ENCODE measurements at regions not wholly inside any gene's neighbourhood (a gene's known extent, or its start where the extent isn't known, plus 50 kb on each side); places are given as distances from the start of the nearest gene placed in this dataset.
"Not testable (repeated sequence)": the region's sequence is repeated elsewhere in the genome, so short reads cannot be mapped to it uniquely, and the experiment has no call there.

DNA sequence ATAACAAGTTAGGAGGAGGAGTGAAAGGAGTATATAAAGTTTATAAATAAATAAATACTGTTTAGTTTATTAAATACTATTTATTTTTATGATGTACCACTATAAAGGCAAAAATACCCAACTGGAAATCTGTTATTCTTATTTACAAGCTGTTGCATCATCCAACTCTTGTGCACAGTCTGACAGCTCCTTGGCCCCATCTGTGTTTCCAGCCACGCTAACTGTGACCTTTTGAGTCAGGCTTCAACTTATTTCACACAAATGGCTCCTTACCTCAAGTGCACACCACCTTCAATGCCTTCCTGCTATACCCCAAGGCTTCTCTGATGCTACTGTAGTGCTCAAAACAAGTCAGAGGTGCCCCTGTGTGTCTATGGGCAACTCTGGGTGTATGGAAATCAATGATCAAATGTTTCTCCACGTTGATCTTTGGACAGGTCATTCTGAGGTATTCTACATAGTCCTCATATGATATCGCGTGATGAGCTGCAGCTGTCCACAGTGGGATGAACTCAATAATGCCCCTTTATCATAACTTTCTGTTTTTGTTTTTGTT is 303.2 kb upstream of the GRAMD2B start:
- intact Hi-C loops (cut with DNase I): no loop called here
- ATAC-seq (no peak), DNase-seq (no peak)

DNA sequence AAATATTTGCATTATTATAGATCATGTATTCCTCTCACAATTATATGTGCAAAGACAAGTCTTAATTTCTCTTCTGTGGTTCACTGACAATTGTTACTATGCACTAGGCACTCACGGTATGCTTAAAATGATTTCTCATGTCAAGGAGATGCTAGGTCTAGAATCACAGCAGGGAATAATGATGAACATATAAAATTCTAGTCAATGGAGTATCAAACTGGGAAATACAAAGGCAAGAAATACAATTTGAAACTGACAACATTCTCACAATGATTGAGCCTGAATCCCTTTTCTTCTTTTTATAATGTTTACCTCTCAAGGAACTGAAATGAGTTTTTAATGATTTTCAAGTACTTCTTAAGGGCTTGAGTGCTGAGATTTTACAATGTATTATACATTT is 302.3 kb upstream of the GRAMD2B start:
- DNase-seq: no peak
- intact Hi-C loops (cut with DNase I): no loop called here
- ATAC-seq: no peak

DNA sequence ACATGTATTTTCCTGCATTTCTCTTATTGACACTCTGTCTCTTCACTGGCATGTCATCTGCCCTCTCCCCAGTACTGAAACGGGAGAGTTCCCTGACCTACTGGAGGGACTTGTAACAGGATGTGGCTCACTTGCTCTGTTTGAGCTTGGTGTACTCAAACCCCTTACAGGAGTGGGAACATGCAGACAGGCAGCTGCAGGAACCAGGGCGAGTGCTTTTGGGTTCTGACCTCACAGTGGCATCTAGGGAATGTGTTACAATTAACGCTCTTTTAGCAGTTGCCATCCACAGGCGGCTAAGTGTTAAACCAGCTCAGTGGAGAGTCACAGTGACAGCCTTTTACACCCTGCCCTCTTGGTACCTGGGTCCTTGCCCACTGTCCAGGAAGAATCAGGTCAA is 300.3 kb upstream of the GRAMD2B start:
- intact Hi-C loops (cut with DNase I): no loop called here
- DNase-seq (peak; percentile 42), ATAC-seq (peak; percentile 83 to 89)

DNA sequence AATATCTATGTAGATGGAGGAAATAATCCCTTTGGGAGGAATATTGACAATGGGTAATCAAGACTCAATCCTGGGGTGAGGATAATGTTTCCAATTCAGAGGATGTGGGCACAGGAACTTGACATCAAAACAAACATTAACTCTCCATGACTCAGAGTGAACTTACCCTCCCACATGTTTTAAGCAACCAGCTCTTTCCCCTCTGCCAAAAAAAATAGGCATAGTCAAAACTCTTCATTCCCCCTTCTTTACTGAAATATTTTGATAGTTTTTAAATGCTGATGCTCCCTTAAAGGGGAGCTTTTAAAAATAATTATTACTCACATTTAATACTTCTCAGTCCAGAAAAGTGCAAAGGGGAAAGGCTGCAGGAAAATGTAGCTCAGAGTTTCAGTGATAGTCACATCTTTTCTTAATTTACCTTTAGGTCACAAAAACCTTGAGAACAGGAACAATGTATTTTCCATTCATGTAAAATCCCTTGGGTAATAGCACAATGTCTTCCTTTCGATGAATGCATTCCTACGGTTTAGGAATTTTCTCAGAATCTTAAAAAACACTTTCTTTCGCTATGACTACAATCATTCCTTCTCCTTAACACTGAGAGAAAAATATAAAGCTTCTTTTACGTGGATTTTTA is 298.4 kb upstream of the GRAMD2B start:
- peak in 1 of 2 donors; percentile 72 for ATAC-seq
- no peak for DNase-seq
- intact Hi-C loops (cut with DNase I): no loop called here

DNA sequence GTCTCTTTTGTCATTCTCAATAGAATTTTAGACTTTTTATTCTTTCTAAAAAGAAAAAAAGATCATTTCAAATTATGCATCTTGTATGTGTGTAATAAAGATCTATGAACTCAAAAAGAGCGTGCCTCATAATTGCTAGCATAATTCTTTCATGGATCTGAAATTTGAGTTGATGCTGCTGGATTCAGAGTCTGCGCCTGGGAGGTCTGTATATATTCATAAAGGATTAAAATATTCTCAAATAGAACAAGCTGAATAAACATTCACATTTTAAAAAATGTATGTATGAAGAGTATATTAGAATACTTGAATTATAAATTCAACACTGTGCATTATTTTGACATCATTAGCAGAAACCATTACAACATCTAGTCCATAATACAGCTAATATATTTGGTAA is 297.8 kb upstream of the GRAMD2B start:
- DNase-seq (no peak), ATAC-seq (no peak)
- intact Hi-C loops (cut with DNase I): no loop called here

DNA sequence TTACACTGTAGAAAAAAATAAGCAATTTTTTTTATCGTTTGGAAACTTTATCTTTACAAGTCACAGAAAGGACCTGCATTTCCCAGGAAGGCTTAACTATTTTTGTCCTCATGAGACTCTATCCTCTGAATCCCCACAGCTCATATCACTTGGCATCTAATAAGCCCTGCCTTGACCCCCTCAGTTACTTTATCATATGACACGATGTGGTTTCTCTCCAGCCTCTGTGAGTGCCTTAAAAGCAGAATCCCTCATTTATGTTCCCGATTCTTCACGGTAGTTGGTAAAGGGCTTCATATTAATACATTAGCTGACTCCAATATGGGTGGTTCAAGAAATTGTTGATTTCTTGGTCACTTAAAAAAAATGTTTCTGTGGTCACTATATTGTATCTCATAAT is 296.6 kb upstream of the GRAMD2B start:
- intact Hi-C loops (cut with DNase I): no loop called here
- no peak for ATAC-seq
- no peak for DNase-seq

DNA sequence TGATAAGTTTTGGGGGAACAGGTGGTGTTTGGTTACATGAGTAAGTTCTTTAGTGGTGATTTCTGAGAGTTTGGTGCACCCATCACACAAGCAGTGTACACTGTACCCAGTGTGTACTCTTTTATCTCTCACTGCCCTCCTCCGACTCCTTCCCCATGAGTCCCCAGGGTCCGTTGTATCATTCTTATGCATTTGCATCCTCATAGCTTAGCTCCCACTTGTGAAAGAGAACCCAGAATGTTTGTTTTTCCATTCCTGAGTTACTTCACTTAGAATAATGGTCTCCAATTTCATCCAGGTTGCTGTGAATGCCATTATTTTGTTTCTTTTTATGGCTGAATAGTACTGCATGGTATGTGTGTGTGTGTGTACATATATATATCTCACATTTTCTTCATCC is 295.8 kb upstream of the GRAMD2B start:
- ATAC-seq; DNase-seq; intact Hi-C loops (cut with DNase I): not testable (repeated sequence)

DNA sequence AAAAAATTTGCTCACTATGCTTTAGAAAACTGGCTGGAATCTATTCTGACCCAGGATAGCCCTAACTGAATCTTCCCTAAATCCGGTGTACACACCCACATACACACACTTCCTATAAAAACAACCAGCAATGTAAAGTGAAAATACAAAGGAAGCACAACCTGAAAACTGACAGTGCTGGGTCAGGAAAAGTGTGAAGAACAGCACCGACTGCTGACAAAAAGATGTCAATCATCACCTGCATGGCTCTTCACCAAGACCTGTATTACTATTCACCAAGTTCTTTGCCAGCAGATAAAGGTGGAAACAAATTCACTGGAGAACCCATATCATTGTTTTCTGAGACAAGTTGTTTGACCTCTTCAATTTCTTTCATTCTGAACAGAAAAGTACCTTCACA is 293.8 kb upstream of the GRAMD2B start:
- intact Hi-C loops (cut with DNase I): no loop called here
- DNase-seq: no peak

DNA sequence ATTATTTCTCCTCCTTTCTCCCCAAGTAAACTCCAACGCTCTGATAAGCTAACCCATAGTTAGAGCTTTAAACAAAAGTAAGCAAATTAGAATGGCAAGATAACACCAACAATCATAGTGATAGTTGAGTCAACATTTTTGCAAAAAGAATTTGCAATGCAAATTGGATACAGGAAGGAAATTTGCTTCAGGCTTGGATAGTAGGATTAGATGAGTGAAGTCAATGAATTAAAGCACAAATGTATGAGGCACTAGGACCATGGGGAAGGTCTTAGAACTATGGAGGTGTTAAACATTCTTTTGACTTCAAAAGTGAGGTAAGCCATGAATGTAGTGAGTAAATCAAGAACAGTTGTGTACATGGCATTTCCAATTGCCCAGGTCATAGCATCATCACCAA is 289.8 kb upstream of the GRAMD2B start:
- DNase-seq (no peak), ATAC-seq (no peak)
- intact Hi-C loops (cut with DNase I): no loop called here

More for the DNA sequence above, 293.8 kb upstream of the GRAMD2B start:
- no peak for ATAC-seq

DNA sequence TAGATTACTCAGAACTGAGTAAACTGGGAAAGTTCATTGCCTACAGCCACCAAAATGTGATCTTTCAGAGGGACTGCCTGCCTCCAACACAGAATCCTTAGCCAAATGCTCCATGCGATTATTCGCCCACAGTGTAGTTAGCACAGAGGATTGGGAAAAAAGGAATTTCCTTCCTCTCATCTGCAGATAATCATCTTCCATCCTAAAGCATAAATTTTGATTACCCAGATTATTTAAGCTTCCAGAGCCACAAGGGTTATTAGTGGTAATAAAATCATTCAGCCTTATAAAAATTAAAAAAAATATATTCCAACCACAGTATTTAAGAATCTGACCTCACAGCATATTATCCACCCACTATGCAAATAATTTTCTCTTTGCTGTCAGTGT is 285.3 kb upstream of the GRAMD2B start:
- intact Hi-C loops (cut with DNase I): no loop called here
- peak in 1 of 2 donors; percentile 58 for ATAC-seq
- no peak for DNase-seq

DNA sequence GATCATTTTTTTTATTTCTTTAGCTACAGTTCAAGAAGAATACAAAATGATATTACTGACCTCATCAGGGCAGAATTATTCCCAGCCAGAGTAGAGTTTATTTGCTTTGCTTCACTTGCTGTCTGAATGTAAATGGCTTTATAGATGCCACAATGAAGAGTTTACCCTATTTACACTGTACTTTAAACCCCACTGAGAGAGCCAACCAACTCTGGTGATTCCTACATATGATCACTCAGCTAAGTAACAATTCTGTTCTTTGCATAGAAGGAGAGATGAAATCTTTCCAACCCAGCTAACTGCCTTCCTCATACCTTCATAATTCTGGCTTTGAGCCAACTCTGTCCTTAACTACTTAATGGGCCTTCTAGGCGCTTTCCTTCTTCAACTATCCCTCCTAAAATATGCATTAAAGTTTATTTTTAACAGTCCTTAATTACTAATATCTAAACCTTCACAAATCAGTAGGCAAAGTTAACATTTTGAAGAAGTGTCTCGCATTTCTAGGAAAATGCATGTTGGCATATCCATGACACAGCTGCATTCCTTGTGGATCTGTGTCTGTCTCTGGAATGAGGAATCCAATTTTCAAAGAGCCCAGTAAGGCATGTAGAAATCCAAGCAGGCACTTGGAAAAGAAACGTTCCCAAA is 284.8 kb upstream of the GRAMD2B start:
- intact Hi-C loops (cut with DNase I): no loop called here
- peak in 1 of 2 donors; percentile 14 for ATAC-seq
- no peak for DNase-seq

DNA sequence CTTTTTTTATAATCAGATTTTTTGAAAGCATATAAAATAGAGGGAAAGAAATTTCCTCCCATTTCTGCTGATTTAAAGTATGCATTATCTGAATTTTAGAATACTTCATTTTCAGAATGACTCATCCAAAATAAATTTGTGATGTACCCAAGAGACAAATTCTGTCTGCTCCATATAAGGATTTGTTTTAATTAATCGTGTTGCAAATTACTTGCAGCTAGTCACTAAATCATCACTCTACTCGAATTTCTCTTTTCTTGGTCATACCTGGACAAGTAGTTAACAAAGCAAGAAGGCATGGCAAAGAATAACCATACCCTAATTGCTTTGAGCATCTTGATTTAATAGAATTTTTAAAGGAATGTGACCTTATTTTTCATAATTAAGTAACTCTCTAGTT is 284.1 kb upstream of the GRAMD2B start:
- intact Hi-C loops (cut with DNase I): no loop called here
- ATAC-seq: no peak
- DNase-seq: no peak

DNA sequence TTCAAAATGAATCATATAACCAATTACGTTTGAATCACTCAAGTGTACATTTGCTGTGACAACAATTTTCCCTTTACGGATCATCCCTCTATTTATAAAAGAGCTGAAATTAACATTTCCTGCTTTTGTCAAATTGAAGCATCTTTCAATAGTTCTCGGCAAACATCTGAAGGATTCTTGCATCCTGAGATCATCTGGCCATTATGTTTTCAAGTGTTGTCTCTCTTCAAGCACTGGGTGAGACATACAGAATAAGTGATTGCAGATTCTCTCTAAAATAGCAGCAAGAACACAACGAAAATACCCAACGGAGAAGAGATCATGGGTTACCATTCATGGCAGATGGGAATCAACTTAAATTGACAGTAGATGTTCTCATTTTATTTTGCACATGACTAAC is 283.4 kb upstream of the GRAMD2B start:
- intact Hi-C loops (cut with DNase I): no loop called here
- DNase-seq (no peak), ATAC-seq (no peak)

DNA sequence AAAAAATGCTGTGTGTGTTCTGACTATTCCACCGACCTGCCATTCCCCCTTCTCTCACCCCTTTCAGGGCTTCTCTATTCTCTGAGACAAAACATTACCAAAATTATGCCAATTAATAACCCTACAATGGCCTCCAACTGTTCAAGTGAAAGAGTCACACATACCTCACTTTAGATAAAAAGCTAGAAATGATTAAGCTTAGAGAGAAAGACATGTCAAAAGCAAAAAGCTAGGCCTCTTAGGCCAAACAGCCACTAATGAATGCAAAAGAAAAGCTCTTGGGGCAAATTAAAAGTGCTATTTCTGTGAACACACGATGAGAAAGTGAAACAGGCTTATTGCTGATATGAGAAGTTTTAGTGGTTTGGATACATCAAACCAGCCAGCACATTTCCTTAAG is 279.6 kb upstream of the GRAMD2B start:
- ATAC-seq (no peak), DNase-seq (no peak)
- intact Hi-C loops (cut with DNase I): no loop called here

DNA sequence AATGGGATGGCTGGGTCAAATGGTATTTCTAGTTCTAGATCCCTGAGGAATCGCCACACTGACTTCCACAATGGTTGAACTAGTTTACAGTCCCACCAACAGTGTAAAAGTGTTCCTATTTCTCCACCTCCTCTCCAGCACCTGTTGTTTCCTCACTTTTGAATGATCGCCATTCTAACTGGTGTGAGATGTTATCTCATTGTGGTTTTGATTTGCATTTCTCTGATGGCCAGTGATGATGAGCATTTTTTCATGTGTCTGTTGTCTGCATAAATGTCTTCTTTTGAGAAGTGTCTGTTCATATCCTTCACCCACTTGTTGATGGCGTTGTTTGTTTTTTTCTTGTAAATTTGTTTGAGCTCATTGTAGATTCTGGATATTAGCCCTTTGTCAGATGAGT is 272.9 kb upstream of the GRAMD2B start:
- intact Hi-C loops (cut with DNase I); DNase-seq; ATAC-seq: not testable (repeated sequence)

DNA sequence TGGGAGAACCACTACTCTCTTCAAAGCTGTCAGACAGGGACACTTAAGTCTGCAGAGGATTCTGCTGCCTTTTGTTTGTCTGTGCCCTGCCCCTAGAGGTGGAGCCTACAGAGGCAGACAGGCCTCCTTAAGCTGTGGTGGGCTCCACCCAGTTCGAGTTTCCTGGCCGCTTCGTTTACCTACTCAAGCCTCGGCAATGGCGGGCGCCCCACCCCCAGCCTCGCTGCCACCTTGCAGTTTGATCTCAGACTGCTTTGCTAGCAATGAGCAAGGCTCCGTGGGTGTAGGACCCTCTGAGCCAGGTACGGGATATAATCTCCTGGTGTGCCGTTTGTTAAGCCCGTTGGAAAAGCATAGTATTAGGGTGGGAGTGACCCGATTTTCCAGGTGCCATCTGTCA is 267.9 kb upstream of the GRAMD2B start:
- intact Hi-C loops (cut with DNase I); ATAC-seq; DNase-seq: not testable (repeated sequence)

DNA sequence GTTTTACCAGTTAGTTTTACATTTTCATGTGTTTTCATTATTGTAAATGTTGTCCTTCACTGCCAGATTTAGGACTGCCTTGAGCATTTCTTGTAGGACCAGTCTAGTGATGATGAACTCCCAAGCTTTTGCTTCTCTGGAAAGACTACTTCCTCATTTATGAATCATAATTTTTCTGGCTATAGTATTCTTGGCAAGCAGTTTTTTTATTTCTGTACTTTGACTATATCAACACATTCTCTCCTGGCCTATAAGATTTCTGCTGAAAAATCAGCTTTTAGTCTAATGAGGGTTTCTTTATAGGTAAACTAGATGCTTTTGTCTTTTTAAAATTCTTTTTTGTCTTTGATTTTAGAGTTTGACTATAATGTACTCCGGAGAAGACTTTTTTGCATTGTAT is 256.8 kb upstream of the GRAMD2B start:
- no peak for ATAC-seq
- no peak for DNase-seq
- intact Hi-C loops (cut with DNase I): no loop called here

DNA sequence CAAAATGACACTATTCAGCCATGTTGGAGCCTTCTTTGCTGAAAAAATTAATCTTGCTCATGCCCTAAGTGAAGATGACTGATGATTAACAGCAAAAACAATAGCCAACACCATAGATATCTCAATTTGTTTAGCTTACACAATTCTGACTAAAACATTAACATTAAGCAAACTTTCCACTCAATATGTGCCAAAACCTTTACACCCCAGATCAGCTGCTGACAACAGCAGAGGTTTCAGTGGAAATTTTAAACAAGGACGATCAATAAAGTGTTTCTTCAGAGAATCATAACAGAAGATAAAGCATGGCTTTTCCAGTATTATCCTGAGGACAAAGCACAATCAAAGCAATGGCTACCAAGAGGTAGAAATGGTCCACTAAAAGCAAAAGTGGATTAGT is 254.4 kb upstream of the GRAMD2B start:
- no peak for DNase-seq
- no peak for ATAC-seq
- intact Hi-C loops (cut with DNase I): no loop called here

DNA sequence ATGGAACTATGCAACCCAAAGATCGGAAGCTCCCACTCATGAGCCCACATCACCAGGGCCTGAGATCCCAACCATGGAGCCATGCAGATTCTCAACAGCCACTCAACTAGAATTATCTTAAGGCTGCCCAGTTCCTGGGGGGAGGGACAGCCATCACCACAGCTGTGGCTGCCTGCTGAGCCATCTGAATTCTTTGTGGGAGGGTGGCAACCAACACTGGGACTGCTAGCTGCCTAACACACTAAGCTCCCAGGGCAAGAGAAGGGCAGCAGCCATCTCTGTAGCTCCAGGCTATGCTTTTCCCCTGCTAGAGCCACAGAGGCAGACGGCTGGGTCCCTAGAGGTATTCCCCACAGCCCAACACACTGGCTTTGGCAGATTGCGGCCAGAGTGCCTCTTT is 251.3 kb upstream of the GRAMD2B start:
- no peak for DNase-seq
- intact Hi-C loops (cut with DNase I): no loop called here
- no peak for ATAC-seq

DNA sequence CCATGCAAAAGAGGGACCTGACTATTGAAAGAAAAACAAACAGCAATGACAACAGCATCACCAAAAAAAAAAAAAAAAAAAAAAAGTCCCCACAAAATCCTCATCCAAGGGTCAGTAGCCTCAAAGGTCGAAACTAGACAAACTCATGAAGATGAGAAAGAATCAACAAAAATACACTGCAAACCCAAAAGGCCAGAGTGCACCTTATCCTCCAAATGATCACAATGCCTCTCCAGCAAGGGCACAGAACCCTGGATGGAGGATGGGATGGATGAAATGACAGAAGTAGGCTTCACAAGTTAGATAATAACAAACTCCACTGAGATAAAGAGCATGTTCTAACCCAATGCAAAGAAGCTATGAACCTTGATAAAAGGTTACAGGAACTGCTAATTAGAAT is 250.4 kb upstream of the GRAMD2B start:
- no peak for ATAC-seq
- intact Hi-C loops (cut with DNase I): no loop called here
- no peak for DNase-seq

DNA sequence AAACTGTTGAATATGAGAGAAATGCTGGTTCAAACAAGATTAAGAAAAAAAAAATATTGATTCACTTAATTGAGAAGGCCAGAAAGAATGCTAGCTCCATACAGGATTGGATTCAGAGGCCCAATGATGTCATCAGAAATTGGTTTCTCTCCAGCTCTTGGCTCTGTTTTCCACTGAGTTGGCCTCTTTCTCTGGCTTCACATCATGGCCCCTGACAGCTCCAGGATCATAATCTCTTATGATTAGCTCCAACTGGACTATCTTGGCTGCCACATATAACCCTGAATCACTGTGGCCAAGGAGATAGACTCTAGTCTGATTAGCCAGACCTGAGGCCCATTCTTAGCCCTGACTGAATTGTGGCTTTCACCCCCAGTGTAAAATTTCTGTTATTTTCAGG is 244.7 kb upstream of the GRAMD2B start:
- intact Hi-C loops (cut with DNase I): no loop called here
- peak; percentile 89 to 98 for ATAC-seq
- DNase-seq: peak; percentile 17

All from left cardiac atrium (tissue), 4 donors.